IMR-90 (cell line): ENCODE measurements at regions not wholly inside any gene's neighbourhood (a gene's known extent, or its start where the extent isn't known, plus 50 kb on each side); places are given as distances from the start of the nearest gene placed in this dataset.

Source experiments
- POLR2A ChIP-seq: IDR thresholded peaks from 2 replicates; pipeline ENCODE4 v1.6.1; 2012; ENCODE audit warnings: mild to moderate bottlenecking, low read depth, low read length
- RAD21 ChIP-seq: IDR thresholded peaks from 2 replicates; pipeline ENCODE4 v1.6.1; 2012; ENCODE audit warnings: low read length, improper control_type of control experiment
- TF ChIP-seq, protein P1 (sequence below): conservative IDR thresholded peaks from 2 replicates; pipeline ENCODE4 v1.5.1; 2012; ENCODE audit warnings: mild to moderate bottlenecking, low read depth, low read length, improper control_type of control experiment
- TF ChIP-seq, protein P2 (sequence below): fragments of 150-350 bp; IDR thresholded peaks from 2 replicates; pipeline ENCODE4 v1.6.1; 2016; ENCODE audit warnings: low read depth, mild to moderate bottlenecking, low read length, moderate library complexity, borderline replicate concordance

DNA sequence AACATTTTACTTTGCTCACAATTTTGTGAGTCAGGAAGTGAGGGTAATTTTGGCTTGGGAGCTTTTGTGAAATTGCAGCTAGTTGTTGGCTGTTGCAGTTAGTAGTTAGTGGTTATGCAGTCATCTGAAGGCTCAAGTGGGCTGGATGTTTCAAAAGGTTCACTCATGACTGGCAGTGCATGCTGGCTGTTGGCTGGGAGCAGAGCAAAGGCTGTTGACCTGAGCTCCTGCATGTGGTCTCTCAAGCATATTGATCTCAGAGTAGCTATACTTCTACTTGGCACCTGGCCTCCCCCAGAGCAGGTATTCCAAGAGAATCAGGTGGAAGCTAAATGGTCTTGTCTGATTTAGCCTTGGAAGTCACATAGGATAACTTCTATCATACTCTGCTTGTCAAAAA lies 414.1 kb upstream of the STXBP6 start:
- TF ChIP-seq, protein P1, sequence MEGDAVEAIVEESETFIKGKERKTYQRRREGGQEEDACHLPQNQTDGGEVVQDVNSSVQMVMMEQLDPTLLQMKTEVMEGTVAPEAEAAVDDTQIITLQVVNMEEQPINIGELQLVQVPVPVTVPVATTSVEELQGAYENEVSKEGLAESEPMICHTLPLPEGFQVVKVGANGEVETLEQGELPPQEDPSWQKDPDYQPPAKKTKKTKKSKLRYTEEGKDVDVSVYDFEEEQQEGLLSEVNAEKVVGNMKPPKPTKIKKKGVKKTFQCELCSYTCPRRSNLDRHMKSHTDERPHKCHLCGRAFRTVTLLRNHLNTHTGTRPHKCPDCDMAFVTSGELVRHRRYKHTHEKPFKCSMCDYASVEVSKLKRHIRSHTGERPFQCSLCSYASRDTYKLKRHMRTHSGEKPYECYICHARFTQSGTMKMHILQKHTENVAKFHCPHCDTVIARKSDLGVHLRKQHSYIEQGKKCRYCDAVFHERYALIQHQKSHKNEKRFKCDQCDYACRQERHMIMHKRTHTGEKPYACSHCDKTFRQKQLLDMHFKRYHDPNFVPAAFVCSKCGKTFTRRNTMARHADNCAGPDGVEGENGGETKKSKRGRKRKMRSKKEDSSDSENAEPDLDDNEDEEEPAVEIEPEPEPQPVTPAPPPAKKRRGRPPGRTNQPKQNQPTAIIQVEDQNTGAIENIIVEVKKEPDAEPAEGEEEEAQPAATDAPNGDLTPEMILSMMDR, result no peak
- TF ChIP-seq POLR2A, result no peak
- TF ChIP-seq, protein P2, sequence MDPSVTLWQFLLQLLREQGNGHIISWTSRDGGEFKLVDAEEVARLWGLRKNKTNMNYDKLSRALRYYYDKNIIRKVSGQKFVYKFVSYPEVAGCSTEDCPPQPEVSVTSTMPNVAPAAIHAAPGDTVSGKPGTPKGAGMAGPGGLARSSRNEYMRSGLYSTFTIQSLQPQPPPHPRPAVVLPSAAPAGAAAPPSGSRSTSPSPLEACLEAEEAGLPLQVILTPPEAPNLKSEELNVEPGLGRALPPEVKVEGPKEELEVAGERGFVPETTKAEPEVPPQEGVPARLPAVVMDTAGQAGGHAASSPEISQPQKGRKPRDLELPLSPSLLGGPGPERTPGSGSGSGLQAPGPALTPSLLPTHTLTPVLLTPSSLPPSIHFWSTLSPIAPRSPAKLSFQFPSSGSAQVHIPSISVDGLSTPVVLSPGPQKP, result no peak
- no peak for TF ChIP-seq RAD21
